ENCODE measurements at regions not wholly inside any gene's neighbourhood (a gene's known extent, or its start where the extent isn't known, plus 50 kb on each side); places are given as distances from the start of the nearest gene placed in this dataset.

GRCh38 chr10:105352827-105353226 lies 711.7 kb downstream of the SORCS3 start:
- Histone ChIP-seq H3K9me2 (replicated peaks; ENCODE audit: control insufficient read depth, low read length) (no peaks in the 10 kb centered on the region), H3K79me2 (ENCODE audit: control insufficient read depth, low read length) (no peaks in the 10 kb centered on the region), H3F3A (ENCODE audit: control insufficient read depth, insufficient read depth) (no peaks in the 10 kb centered on the region), H3K27me3 (ENCODE audit: control insufficient read depth, low read length) (no peaks in the 10 kb centered on the region), H4K20me1 (ENCODE audit: control insufficient read depth, insufficient read depth, low read depth, low read length) (no peaks in the 10 kb centered on the region), H3K4me1 (ENCODE audit: control insufficient read depth, low read length) (no peaks in the 10 kb centered on the region), H3K36me3 (ENCODE audit: control insufficient read depth, low read length) (no peaks in the 10 kb centered on the region), H3K27ac (ENCODE audit: low read depth, low read length) (no peak overlapping the region), H3K4me3 (ENCODE audit: low read length) (no peak overlapping the region), H3K4me2 (ENCODE audit: low read length) (no peak overlapping the region), H3K9me3 (ENCODE audit: control insufficient read depth, insufficient read depth, low read length) (no peaks in the 10 kb centered on the region)
- TF ChIP-seq CTCF (IDR thresholded peaks at IDR 0.05; ENCODE audit: low read depth, low read length, poor library complexity, severe bottlenecking), result no peak
- TF ChIP-seq EZH2phosphoT487 (IDR thresholded peaks at IDR 0.05; ENCODE audit: borderline replicate concordance, low read length), result no peak

GRCh38 chr10:105352281-105352680 lies 711.2 kb downstream of the SORCS3 start:
- H3K79me2 ChIP-seq (ENCODE audit: control insufficient read depth, low read length), result no peaks in the 10 kb centered on the region
- no peaks in the 10 kb centered on the region for H3K9me3 ChIP-seq (ENCODE audit: control insufficient read depth, insufficient read depth, low read length)
- H3K4me1 ChIP-seq (ENCODE audit: control insufficient read depth, low read length), result no peaks in the 10 kb centered on the region
- no peaks in the 10 kb centered on the region for H3K9me2 ChIP-seq (replicated peaks; ENCODE audit: control insufficient read depth, low read length)
- H3K27me3 ChIP-seq (ENCODE audit: control insufficient read depth, low read length), result no peaks in the 10 kb centered on the region
- H3K36me3 ChIP-seq (ENCODE audit: control insufficient read depth, low read length), result no peaks in the 10 kb centered on the region
- H4K20me1 ChIP-seq (ENCODE audit: control insufficient read depth, insufficient read depth, low read depth, low read length), result no peaks in the 10 kb centered on the region
- no peak for TF ChIP-seq EZH2phosphoT487 (IDR thresholded peaks at IDR 0.05; ENCODE audit: borderline replicate concordance, low read length)
- TF ChIP-seq CTCF (IDR thresholded peaks at IDR 0.05; ENCODE audit: low read depth, low read length, poor library complexity, severe bottlenecking), result no peak
- no peak overlapping the region for H3K4me3 ChIP-seq (ENCODE audit: low read length)
- H3F3A ChIP-seq (ENCODE audit: control insufficient read depth, insufficient read depth), result no peaks in the 10 kb centered on the region
- no peak overlapping the region for H3K4me2 ChIP-seq (ENCODE audit: low read length)
- no peak overlapping the region for H3K27ac ChIP-seq (ENCODE audit: low read depth, low read length)

GRCh38 chr10:105351187-105351586 lies 710.1 kb downstream of the SORCS3 start:
- Histone ChIP-seq H3K27ac (ENCODE audit: low read depth, low read length) (no peak overlapping the region), H3K36me3 (ENCODE audit: control insufficient read depth, low read length) (no peaks in the 10 kb centered on the region), H3K4me2 (ENCODE audit: low read length) (no peak overlapping the region), H3K79me2 (ENCODE audit: control insufficient read depth, low read length) (no peaks in the 10 kb centered on the region), H3K9me3 (ENCODE audit: control insufficient read depth, insufficient read depth, low read length) (no peaks in the 10 kb centered on the region), H3K27me3 (ENCODE audit: control insufficient read depth, low read length) (no peaks in the 10 kb centered on the region), H3K4me3 (ENCODE audit: low read length) (no peak overlapping the region), H3K9me2 (replicated peaks; ENCODE audit: control insufficient read depth, low read length) (no peaks in the 10 kb centered on the region), H3F3A (ENCODE audit: control insufficient read depth, insufficient read depth) (no peaks in the 10 kb centered on the region), H4K20me1 (ENCODE audit: control insufficient read depth, insufficient read depth, low read depth, low read length) (no peaks in the 10 kb centered on the region), H3K4me1 (ENCODE audit: control insufficient read depth, low read length) (no peaks in the 10 kb centered on the region)
- no peak for TF ChIP-seq EZH2phosphoT487 (IDR thresholded peaks at IDR 0.05; ENCODE audit: borderline replicate concordance, low read length)
- TF ChIP-seq CTCF (IDR thresholded peaks at IDR 0.05; ENCODE audit: low read depth, low read length, poor library complexity, severe bottlenecking), result no peak

DNA sequence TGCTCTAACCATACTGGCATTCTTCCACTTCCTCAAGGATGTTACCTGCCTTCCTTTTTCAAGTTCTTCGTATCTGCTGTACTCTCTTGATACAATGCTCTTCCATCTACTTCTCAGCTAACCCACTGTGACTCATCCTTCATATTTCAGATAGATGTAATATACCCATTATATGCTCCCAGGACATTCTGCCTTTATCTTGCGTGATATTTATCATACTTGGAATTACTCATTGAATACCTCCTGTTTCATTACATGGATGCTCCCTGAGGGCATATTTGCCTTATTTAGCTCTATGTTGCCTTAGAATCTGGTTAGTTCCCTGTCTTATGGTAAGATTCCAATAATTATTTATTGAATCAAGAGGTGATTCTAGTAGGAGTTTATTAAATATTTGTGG lies 706.4 kb downstream of the SORCS3 start:
- TF ChIP-seq CTCF (IDR thresholded peaks at IDR 0.05; ENCODE audit: low read depth, low read length, poor library complexity, severe bottlenecking) (no peak), EZH2phosphoT487 (IDR thresholded peaks at IDR 0.05; ENCODE audit: borderline replicate concordance, low read length) (no peak)
- no peaks in the 10 kb centered on the region for H4K20me1 ChIP-seq (ENCODE audit: control insufficient read depth, insufficient read depth, low read depth, low read length)
- H3K9me3 ChIP-seq (ENCODE audit: control insufficient read depth, insufficient read depth, low read length), result no peaks in the 10 kb centered on the region
- H3F3A ChIP-seq (ENCODE audit: control insufficient read depth, insufficient read depth), result no peaks in the 10 kb centered on the region
- no peak overlapping the region for H3K27ac ChIP-seq (ENCODE audit: low read depth, low read length)
- H3K4me2 ChIP-seq (ENCODE audit: low read length), result no peak overlapping the region
- H3K27me3 ChIP-seq (ENCODE audit: control insufficient read depth, low read length), result no peaks in the 10 kb centered on the region
- no peaks in the 10 kb centered on the region for H3K79me2 ChIP-seq (ENCODE audit: control insufficient read depth, low read length)
- no peaks in the 10 kb centered on the region for H3K9me2 ChIP-seq (replicated peaks; ENCODE audit: control insufficient read depth, low read length)
- H3K4me3 ChIP-seq (ENCODE audit: low read length), result no peak overlapping the region
- no peaks in the 10 kb centered on the region for H3K36me3 ChIP-seq (ENCODE audit: control insufficient read depth, low read length)
- H3K4me1 ChIP-seq (ENCODE audit: control insufficient read depth, low read length), result no peaks in the 10 kb centered on the region
